ENCODE measurements at regions not wholly inside any gene's neighbourhood (a gene's known extent, or its start where the extent isn't known, plus 50 kb on each side); places are given as distances from the start of the nearest gene placed in this dataset.

DNA sequence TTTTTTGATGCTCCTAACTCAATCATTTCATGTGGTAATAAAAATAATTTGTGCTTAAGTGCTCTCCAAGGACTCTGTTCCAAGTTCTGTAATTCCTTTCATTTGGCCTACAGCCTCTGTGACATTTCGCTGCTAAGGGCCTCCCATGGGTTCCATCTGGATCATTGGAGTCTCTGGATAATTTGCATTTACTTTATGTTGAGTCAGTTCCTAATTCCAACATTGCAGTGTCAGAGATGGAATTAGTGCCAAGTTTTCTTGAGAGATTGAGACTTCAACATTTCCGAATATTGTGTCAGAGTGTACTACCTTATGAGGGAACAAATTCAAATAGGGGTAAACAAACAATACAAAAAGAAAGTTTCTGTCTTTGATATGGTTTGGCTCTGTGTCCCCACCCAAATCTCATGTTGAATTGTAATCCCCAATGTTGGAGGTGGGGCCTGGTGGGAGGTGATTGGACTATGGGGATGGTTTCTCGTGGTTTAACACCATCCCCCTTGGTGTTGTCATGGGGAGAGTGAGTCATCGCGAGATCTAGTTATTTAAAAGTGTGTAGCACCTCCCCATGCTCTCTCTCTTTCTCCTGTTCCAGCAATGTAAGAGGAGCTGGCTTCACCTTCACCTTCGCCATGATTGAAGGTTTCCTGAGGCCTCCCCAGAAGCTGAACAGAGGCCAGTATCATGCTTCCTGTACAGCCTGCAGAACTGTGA lies 244.1 kb upstream of the TBX18 start:
- TF ChIP-seq, protein P1, sequence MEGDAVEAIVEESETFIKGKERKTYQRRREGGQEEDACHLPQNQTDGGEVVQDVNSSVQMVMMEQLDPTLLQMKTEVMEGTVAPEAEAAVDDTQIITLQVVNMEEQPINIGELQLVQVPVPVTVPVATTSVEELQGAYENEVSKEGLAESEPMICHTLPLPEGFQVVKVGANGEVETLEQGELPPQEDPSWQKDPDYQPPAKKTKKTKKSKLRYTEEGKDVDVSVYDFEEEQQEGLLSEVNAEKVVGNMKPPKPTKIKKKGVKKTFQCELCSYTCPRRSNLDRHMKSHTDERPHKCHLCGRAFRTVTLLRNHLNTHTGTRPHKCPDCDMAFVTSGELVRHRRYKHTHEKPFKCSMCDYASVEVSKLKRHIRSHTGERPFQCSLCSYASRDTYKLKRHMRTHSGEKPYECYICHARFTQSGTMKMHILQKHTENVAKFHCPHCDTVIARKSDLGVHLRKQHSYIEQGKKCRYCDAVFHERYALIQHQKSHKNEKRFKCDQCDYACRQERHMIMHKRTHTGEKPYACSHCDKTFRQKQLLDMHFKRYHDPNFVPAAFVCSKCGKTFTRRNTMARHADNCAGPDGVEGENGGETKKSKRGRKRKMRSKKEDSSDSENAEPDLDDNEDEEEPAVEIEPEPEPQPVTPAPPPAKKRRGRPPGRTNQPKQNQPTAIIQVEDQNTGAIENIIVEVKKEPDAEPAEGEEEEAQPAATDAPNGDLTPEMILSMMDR (IDR thresholded peaks at IDR 0.05), result no peak
- no peak for TF ChIP-seq EZH2 (IDR thresholded peaks at IDR 0.05; ENCODE audit: borderline replicate concordance, insufficient read depth, low read depth, low read length, poor library complexity, severe bottlenecking)

Measured in B cell (primary cell).